Activated CD8-positive, alpha-beta memory T cell treated with anti-CD3 and anti-CD28 coated beads for 48 hours (primary cell): ENCODE measurements at regions not wholly inside any gene's neighbourhood (a gene's known extent, or its start where the extent isn't known, plus 50 kb on each side); places are given as distances from the start of the nearest gene placed in this dataset.

Source experiments
- DNase-seq, 3 experiments: peaks; one replicate each; pipeline ENCODE4 v3.0.0-alpha.2; 2020; ENCODE audit warnings: low read depth in 2 of 3, low spot score in 2 of 3

DNA sequence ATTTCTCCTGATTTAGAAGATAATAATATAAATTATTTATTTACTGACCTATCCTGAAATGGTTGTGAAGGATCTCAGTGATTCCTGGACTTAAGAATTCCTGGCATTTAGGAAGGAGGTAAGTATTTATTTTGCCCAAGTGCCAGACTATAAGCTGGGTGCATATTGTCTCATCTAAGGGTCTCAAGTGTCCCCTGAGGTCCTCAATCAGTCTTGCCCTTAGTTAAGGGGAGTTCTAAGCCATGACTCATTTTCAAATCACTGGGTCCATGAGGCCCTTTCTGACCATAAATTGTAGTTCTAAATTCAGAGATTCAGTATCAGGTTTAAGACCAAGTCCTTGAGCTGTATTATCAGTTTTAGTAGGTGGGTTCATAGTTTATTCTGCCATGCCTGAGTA is 251.6 kb upstream of the MEOX2 start:
- no peak for DNase-seq

DNA sequence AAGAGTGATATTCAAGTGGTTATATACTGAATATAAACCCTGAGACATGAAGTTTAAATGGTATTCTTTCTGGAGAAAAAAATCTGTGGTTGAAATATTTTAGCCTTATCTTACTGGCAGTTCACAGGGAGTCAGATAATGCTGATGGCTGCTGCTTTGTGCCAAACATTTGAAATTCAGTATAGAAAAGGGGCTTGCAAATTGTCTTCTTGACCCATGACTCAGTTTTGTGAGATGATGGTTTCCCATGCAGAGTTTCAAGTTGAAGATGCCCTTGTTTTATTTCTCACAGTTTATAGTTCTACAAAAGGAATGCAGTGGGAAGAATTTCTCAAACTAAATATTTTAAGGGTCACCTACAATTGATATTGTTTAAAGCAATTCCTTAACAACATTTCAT is 251.1 kb upstream of the MEOX2 start:
- no peak for DNase-seq

DNA sequence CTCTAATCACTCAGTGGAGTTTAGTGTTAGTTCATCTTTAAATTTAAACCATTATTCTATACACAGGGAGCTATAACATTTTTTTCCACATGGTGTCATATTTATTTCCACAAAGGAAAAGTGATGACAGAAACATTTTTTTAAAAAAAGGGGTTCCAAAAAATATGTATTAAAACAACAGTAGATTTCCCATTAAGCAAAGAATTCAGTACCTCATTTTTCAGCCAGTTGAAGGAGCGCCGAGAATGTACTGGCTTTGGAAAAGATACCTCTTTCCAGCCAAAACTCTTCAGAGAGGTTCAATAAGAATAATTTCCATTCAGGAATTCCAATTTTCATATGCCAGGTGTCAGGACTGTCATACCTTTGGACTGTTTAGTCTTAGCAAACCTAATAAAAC is 250.5 kb upstream of the MEOX2 start:
- DNase-seq = no peak

DNA sequence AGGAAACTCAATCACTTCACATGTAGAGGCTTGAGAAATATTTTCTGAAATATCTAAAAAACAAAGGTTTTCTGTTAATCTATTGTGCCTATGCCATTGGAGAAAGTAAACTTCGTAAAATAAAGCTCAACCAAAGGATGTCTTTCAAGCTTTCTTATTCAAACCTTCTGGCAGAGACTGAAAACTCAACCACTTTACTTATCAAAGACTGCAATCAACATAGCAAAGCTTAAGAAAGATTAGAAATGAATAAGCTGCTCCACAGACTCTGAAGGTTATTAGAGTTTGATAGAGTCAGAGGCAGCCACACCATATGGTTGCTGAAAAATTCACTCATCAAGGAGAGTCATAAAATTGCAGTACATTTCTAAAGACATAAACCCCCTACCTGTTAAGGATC is 245.8 kb upstream of the MEOX2 start:
- DNase-seq = no peak

DNA sequence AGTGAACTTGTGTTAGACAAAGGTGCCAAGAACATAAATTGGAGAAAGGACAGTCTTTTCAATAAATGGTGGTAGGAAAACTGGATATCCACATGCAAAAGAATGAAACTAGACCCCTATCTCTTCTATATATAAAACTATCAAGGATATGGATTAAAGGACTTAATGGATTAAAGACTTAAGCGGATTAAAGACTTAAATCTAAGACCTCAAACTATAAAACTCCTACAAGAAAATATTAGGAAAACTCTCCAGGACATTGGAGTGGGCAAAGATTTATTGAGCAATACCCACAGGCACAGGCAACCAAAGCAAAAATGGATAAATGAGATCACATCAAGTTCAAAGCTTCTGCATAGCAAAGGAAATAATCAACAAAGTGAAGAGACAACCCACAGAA is 242.9 kb upstream of the MEOX2 start:
- DNase-seq = no peak

DNA sequence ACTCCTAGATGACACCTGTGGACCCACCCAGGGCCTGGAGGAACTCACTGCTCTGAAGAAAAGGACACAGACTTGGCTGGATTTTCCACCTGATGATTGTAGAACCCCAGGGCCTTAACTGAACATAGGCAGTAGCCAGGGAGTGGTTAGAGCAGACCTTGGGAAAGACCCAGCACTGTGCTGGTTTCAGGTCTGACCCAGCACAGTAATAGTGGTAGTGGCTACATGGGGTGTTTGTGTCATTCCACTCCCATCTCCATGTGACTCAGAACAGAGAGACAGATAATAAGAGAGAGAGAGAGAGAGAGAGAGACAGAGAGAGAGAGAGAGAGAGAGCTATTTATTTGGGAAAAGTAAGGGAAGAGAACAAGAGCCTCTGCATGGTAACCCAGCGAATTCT is 239.1 kb upstream of the MEOX2 start:
- DNase-seq = no peak

DNA sequence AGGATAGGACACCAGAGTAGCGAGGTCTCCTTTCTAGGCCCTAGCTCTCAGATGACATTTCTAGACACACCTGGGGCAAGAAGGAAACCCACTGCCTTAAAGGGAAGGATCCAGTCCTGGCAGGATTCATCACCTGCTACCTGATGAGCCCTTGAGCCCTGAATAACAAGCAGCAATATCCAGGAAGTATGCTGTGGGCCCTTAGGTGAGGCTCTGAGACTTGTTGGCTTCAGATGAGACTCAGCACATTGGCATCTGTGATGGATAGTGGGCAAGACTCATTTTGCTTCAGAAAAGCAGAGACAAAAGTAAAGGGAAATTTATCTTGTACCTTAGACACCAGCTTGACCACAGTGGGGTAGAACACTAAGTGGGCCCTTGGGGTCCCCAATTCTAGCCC is 238.4 kb upstream of the MEOX2 start:
- DNase-seq = no peak

DNA sequence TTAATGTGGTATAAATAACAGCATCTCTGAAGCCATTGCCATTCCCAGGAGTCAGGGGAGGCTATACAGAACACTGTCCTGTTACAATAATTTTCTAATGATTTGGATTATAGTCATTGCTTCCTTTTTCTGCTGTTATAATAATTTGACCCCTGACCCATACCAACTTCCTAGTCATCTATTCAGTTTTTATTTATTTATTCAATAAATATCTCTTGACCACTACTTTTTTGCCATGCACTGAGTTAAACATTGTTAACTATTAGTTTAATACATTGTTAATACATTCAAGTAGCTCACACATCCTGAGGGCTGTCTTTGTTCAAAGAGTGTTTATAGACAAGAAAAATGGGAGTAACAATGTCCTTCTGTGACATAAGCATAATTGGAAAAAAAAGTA is 235.5 kb upstream of the MEOX2 start:
- no peak for DNase-seq

DNA sequence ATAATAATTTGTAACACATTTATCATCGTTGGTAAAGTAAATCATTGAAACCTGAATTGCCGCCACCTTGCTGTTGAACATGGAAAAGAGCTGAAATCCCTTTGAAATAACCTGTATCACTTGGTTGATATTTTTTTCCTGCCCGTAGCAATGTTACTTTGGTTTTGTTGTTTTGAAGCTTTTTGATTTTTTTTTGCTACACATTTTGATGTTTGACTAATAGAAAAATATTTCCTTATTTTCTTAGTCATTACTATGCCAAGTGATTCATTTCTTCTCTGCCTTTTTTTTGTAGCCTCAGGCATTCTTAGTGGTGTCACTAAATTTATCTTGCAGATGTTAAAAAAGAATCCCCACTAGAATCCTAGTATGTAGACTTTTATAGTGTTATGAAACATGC is 235.1 kb upstream of the MEOX2 start:
- no peak for DNase-seq

DNA sequence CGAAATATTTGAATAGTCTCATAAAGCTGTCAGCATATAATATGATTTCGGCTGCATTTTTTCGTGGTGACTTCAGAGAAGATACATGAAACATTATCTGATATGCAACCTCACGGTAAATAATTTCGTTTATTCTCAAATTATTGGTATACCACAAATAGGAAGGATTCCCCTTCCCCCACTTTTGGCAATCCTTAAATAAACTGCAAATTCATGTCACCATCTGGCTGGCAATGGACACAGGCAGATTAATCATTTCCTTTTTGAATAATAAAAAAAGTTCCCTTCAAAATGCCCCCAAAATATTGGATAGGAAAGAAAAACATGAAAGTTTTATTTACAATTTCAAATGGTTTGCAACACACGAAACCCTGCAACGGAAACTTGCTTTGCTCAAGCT is 234.5 kb upstream of the MEOX2 start:
- DNase-seq = no peak

DNA sequence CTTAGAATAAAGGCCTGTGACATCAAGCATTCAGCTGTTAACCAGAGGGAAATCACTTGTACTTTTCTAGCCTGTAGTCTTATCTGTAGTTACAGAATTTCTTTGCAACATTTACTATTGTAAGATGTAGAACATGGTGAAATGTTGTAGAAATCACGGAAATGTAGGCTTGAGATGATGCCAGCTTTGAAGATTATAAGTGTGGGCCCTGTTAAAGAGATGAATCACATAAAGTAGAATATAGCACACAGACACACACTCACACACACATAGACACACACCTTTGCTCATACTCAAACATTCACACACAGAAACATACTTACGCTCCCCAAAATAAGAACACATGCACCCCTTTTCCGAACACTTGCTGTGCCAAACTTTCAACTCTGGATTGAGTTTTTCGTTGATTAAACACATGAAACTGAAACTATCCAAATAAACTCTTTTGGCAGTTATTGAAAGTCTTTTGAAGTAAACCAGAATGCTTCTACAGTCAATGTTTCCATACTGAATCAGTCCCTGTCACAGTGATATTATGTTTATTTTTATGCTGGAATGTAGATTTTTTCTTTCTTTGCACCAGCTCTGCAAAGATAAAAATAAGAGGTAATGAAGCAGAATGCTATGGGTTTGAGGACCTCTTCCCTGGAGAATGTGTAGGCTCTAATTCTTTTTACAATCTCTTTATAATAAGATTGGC is 230.3 kb upstream of the MEOX2 start:
- DNase-seq = no peak

DNA sequence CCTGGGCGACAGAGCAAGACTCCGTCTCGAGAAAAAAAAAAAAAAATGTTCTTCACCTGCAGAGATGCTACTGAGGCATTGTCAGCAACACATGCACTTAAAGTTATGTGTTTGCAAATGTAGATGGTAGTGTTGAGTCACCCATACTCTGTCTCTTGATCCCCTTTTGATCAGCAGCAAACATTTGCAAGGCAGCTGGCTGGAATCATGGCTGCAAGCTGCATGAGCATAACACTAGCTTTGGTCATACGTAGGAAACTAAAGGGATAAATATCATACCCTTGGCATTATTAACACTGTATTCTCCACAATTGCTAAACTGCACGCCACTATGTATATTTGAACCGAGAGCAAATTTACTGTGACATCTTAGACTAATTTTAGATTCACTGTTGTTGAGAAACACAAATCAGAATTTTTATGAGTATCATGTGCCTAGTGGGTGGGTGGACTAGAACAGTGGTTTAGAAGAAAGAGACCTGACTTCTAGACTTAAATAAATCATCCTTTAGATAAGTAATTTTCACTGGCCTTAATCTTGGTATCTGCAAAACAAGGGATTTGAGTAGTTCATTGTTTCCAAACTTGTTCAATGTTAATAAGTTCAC is 229.3 kb upstream of the MEOX2 start:
- DNase-seq = no peak

DNA sequence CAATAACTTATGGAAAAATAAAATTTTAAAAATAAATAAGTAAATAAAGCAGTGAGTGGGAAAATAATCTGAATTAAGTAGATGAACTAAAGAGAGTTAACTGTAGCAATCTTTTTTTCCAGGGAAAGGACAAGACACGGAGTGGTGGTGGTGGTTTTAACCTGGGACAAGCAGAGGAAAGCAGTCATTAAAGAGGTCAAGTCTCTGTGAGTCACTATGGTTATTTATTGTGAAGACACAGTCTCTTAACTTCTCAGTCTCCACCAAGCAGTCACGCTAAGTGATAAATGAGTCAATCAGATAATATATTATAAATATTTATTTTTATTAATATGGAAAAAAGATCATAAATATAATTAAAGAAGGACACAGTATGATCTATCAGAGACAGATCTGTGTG is 228.1 kb upstream of the MEOX2 start:
- DNase-seq = no peak

DNA sequence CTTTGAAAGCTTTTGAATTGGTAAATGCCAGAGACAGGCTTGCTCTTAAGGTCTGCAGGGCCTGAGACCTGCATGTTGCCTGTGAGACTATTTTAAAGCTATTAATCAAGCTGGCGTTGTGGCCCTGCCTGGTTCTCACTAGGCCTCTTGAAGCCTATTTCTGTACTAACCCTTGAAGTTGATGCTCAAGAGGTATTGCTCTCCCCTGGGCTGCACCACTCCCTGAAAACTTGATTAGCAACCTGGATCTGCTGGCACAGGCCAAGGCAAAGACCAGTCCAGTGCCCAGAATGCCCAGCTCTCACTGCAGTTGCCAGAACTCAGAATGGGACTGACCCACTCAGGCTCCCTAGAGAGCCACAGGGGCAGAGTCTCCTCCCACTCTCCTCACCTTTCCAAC is 220.0 kb upstream of the MEOX2 start:
- no peak for DNase-seq

DNA sequence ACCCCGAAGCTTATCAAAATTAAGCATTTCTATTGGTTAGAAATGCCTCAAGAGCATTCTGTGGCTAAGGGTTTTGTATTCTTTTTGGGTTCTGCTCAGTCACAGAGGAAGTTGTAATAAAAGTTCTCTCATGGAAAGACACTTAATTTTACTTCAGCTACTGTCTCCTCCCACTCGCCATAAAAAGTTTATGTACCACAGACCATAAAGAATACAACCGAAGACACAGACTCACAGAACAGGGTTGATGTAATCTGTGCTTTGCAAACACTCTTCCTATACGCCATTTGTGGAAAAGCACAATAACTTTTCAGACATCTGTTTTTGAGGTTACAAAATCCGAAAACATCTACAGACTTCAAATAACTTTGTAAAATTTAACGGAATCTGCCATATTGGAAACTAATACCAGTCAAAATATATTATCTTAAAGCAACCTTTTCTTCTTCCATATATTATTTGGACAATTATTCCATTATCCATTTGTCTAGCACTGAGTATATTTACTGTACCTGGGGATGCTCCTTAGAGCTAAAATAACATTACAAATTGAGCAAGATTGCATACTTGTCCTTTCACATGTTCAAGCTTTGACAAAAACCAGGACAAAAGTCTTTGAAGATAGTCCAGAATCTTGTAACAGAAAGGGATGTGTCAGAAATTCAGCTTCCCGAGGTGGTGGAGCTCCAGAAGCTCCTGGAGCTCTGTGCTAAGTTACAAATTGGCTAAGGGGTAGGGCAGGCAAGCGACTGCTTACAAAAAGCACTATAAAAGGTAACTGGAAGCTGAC is 219.0 kb upstream of the MEOX2 start:
- no peak for DNase-seq

DNA sequence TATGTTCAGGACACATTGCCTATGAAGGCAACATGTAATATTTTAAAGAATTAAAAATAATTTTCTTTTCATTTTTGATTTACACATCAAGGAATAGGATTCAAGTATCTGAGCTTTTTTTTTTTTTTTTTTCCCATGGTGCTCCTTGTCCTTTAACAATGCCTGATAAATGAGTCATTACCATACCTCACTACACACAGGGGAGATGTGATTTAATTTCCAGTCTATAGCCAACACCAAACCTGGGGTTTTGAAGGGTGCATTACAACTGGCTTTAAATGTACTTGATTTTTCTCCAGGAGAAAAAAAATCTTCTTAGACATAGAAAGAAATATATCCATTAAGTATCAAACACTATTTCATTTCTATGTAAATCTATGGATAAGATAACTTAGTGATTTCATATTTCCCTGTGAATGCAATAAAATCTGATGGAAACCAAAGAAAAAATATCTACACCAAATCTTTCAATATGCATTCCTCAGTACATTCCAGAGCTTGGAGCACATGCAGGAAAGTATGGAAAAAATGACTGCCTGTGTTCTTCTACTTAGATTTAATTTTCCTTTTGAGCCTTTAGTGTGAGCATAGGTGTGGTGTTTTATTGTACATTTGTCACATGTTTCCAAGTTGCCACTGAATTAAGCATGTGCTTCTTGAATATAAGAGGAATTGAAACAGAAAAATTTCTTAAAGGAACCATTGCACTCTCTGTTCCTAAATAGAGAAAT is 204.8 kb upstream of the MEOX2 start:
- DNase-seq = no peak

DNA sequence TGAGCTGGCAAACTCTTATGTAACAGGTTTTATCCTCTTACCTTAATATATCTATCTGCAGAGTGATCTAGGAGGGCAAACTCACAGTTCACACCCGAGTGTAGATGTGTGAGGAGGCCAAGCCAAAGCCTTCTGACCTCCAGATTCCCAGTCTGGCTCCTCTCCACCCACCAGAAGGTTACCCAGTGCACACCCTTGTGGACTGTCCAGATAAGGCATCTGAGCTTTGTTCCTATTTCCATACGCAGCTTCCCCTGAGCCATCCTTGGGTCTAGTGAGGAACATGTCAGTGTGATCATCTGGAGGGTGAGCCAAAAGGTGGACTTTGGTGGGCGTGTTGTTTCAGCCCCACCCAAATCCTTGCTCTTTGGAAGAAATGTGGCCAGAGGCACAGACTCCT is 203.0 kb upstream of the MEOX2 start:
- DNase-seq = no peak

DNA sequence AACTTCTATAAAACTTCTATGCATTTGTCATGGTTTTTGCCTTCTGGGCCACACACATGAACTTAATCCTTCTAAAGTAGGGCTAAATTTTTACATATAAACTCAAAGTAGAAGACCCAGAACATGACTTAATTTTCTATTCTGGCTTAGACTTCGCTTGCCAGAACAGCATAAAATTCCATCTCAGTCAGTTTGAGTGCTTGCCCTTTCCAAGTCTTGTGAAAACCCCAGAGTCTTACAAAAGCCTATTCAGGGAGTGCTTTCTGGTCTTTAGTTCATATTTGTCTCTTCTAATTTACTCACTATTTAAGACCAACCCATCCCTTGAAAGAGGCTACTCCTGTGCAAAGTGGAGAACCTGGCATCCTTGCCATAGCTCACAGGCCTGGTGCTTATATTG is 201.6 kb upstream of the MEOX2 start:
- DNase-seq = no peak

DNA sequence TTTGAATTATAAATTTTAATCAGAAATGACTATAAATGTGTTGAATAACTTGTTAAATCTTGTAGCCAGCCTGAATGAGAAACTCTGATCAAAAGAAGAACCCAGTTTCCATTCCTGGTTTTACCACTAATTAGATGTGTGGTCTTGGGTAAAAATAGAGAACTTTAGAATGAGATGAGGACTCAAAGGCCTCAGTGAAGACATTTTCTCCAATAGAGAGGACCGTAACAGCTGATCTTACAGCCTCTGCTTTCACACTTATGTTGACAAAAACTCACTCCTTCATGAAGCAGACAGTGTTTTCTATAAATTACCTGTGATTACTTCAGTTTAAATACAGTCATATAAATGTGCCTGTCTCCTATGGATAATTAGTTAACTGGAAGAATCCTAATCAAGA is 200.1 kb upstream of the MEOX2 start:
- no peak for DNase-seq

DNA sequence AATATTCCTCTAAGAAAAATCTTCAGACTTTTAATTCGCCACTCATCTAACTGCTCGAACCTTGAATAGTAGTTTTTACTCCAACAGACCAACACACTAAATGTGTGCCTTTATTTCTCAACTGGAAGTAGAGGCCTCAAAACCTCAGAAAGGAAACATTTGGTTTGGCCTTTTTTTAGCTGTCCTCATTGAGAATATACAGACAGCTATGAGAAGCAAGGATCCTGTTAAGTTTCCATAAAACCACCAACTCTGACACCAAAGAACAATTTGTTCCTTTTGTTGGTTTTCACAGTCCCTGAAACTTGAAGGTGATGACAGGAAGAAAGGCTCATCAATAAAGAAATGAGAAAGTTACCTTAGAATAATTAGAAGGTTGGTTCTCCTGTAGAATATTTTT is 199.2 kb upstream of the MEOX2 start:
- no peak for DNase-seq

DNA sequence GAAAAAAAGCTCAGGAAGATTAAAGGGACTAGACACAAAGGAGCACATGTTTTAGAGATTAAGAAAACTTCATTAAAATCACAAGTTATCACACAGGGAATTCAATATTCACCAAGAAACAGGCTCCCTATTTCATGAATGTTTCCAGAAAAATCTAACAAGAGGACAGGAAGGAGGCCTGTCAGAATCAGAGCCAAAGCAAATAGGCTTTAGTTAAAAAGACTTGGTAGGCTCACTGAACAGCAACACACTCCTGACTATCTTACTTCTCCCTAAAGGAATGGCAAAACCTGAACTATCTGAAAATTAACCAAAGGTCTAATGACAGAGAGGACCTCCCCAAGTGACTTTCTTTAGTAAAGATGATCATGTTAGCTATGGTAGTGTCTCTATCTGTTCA is 188.3 kb upstream of the MEOX2 start:
- DNase-seq = no peak

DNA sequence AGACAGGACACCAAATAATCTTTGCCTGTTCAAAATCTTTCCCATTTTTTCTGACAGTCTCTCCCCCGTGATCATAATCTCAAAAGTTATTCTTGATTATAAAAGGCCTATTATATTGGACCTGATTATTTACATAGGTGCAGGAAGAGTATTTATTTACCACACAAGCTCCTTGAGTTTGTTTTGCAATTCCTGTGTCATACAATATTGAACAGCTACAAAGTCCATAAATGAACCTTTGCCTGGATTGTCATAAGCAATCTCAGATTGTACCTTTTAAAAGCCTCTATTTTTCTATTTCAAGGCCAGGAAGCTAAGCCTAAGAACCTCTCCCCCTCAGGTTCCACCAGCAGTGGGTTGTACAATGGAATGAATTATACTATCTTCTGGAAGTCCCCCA is 183.9 kb upstream of the MEOX2 start:
- no peak for DNase-seq
